K562 (cell line): ENCODE measurements at regions not wholly inside any gene's neighbourhood (a gene's known extent, or its start where the extent isn't known, plus 50 kb on each side); places are given as distances from the start of the nearest gene placed in this dataset.

Source experiments
- ATF3 ChIP-seq, 2 experiments: fragments of 450-650 bp in 1 of 2; sonication (generic) in 1 of 2; formaldehyde crosslinking in 1 of 2; IDR thresholded peaks in 1 of 2; conservative IDR thresholded peaks in 1 of 2; 2 replicates each; pipeline versions ENCODE4 v1.6.1 to v1.8.1; 2016 to 2023; ENCODE audit warnings: mild to moderate bottlenecking in 2 of 2, moderate library complexity in 2 of 2, inconsistent platforms in 1 of 2, missing genetic modification reagents in 1 of 2
- CBX1 ChIP-seq: sonication (generic); IDR thresholded peaks from 2 replicates; pipeline ENCODE4 v1.6.1; 2016; ENCODE audit warnings: antibody characterized with exemption, low read depth, mild to moderate bottlenecking
- CTCF ChIP-seq, 3 experiments: IDR thresholded peaks in 2 of 3; conservative IDR thresholded peaks in 1 of 3; 2 replicates each; pipeline ENCODE4 v1.5.1; 2011 to 2012; ENCODE audit warnings: low read length in 3 of 3, mild to moderate bottlenecking in 3 of 3, control low read depth in 2 of 3, improper control_type of control experiment in 1 of 3, inconsistent platforms in 1 of 3, low read depth in 1 of 3, mixed read lengths in 1 of 3, moderate library complexity in 1 of 3; ENCODE audit not compliant: insufficient read depth in 2 of 3
- ID3 ChIP-seq, 2 experiments: fragments of 250-450 bp in 1 of 2; fragments of 450-650 bp in 1 of 2; sonication (Bioruptor Pico) in 1 of 2; IDR thresholded peaks; 2 replicates each; pipeline versions ENCODE4 v1.6.1 to v1.8.0; 2016 to 2021; ENCODE audit warnings: mild to moderate bottlenecking in 2 of 2, moderate library complexity in 2 of 2, missing compliant biosample characterization in 1 of 2, missing genetic modification characterization in 1 of 2
- RBM22 ChIP-seq: fragments of 200-400 bp; formaldehyde crosslinking; IDR thresholded peaks from 2 replicates; pipeline ENCODE4 v1.6.1; 2018; ENCODE audit warnings: low read length, low read depth; ENCODE audit not compliant: poor library complexity, severe bottlenecking
- SRF ChIP-seq, 2 experiments: fragments of 250-450, 450-650 bp in 1 of 2; sonication (Bioruptor Pico) in 1 of 2; sonication (generic) in 1 of 2; formaldehyde crosslinking; IDR thresholded peaks; 2 replicates each; pipeline versions ENCODE4 v1.5.0 to v1.5.1; 2020 to 2022; ENCODE audit warnings: mild to moderate bottlenecking in 1 of 2, missing genetic modification reagents in 1 of 2
- USF2 ChIP-seq: sonication (generic); formaldehyde crosslinking; IDR thresholded peaks from 2 replicates; pipeline ENCODE4 v1.5.0; 2020; ENCODE audit warnings: missing genetic modification reagents

- TF ChIP-seq RBM22, result no peak
- no peak for TF ChIP-seq CBX1
- no peak for TF ChIP-seq USF2 (CRISPR knock-in tag)
- TF ChIP-seq CTCF (IDR thresholded peaks at IDR 0.05 in 2 of 3, conservative IDR thresholded peaks at IDR 0.05 in 1 of 3; ENCODE audit: insufficient read depth in 2 of 3, low read depth in 1 of 3, low read length in 3 of 3), result no peak
- TF ChIP-seq SRF (CRISPR knock-in tag; IDR thresholded peaks at IDR 0.05), result no peak
- no peak for TF ChIP-seq ATF3 (IDR thresholded peaks at IDR 0.05)
- TF ChIP-seq ATF3 (CRISPR knock-in tag; conservative IDR thresholded peaks at IDR 0.05), result no peak
- TF ChIP-seq ID3 (CRISPR knock-in tag; IDR thresholded peaks at IDR 0.05), result no peak
- no peak for TF ChIP-seq ID3 (tag; IDR thresholded peaks at IDR 0.05)
These were observed 94.9 kb upstream of the MED13 start for GRCh38 chr17:62159994-62160393.
